AG20443 (cell line): ENCODE measurements at regions not wholly inside any gene's neighbourhood (a gene's known extent, or its start where the extent isn't known, plus 50 kb on each side); places are given as distances from the start of the nearest gene placed in this dataset.
"Not testable (repeated sequence)": the region's sequence is repeated elsewhere in the genome, so short reads cannot be mapped to it uniquely, and the experiment has no call there.

Source experiments
- DNase-seq: peaks from one replicate; pipeline ENCODE4 v3.0.0; 2012; ENCODE audit warnings: low spot score, mixed read lengths

GRCh38 chr3:34646911-34647460 is 848.6 kb downstream of the PDCD6IP start:
- DNase-seq, result no peak

DNA sequence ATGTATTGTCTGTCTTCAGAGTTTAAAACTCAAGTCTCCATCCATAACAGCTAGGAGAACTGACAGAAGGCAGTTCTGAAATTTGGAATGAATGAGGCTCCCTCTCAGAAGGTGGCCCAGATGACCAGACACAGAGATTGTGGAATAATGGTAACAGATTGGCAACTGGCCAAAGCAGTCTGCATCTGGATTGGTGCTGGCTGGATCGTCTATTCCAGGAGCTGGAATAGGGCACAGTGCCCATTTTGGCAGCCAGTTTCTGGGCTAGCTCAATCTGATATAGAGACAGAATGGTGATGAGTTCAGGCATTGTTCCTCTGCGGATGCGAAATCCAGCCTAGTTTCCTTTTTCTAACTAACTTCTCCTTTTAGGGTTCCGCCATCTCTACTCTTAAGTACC is 851.7 kb downstream of the PDCD6IP start:
- no peak for DNase-seq

DNA sequence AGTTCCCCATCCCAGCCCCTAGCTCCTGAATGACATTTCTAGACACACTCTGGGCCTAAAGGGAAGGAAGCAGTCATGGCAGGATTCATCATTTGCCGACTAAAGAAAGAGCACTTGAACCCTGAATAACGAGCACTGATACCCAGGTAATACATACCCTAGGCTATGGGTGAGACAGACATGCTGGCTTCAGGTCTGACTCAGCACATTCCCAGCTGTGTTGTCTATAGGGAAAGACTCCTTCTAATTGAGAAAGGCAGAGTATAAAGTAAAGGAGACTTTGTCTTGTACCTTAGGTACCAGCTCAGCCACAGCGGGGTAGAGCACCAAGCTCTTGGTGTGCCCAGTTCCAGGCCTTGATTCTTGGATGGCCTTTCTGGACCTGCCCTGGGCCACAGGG is 870.5 kb downstream of the PDCD6IP start:
- no peak for DNase-seq

DNA sequence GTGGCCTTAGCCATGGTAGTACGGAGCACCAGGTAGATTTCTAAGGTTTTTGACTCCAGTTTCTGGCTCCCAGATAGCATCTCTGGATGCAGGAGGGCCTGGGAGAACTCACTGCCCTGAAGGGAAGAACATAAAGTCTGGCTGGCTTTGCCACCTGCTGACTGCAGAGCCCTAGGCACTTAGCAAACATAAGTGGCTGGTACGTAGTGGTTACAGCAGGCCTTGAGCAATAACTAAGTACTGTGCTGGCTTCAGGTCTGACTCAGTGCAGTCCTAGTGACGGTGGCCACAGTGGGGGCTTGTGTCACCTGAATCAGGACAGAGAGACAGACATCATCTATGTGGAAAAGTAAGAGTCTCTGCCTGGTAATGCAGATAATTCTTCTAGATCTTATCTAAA is 871.1 kb downstream of the PDCD6IP start:
- DNase-seq, result no peak

DNA sequence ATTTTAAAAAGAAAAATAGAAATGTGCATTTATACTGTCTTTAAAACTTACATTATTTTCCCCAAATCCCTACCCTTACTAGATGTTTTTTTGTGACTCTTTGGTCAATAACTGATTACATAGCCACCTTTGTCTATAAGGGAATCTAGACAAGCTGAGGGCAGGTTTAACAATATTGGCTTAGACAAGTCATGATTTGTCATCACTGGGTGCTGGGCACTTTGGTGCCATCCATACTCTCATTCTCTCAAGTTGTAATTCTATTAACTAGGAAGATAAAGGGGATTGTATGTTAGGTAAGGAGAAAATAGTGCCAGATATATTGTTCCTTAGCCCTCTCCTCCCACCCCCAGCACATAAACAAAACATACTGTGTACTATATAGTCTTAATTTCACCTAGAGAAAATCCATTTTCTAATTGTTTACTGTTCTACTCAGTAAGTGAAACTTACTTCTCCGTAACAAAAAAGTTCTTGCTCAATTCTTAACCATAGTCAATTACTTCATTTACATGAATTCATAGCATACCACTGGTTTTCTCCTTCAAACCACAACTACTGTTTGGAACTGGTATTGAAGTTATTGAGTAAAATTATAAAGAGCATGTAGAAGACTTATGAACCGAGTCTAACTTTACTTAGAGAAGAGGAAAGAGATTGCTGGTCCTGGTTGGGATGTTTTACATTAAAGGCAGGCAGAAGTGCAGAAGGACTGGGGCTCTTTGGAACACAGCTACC is 877.1 kb downstream of the PDCD6IP start:
- no peak for DNase-seq

DNA sequence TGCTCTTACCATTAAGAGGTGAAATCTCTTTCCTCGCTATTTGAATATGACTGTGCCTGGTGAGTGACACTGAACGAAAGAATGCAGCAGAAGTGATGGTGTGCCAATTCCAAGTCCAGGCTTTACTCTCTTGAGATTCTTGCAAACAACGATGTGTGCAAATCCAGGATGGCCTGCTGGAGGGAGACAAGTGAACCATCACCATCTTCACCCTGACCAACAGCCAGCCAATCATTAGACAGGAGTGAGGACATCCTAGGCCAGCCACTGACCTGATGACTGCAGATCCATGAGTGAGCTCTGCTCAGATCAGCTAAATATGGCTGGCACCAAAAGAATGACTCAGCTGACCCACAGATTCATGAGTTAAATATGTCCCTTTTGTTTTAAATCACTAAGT is 878.0 kb downstream of the PDCD6IP start:
- no peak for DNase-seq

- DNase-seq, result no peak
Observed at GRCh38 chr3:34678575-34678974, 880.1 kb downstream of the PDCD6IP start.

DNA sequence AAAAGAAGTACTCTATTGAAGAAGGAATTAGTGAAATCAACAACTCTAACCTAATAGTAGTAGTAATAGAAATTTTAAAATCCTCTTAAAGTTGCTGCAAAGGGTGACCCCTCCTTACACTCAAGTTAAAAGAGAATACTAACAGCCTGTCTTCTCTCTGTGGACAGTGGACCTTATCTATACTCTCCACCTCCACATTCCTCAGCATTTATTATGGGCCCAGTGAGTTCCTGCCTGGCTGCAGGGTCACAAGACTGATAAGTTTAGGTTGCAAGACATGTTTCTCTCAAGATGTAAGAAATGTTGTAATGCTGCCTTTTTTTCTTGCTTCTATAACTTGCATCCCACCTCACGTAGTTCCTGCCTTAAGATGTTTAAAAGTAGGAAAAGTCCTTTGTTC is 880.6 kb downstream of the PDCD6IP start:
- DNase-seq, result not testable (repeated sequence)

DNA sequence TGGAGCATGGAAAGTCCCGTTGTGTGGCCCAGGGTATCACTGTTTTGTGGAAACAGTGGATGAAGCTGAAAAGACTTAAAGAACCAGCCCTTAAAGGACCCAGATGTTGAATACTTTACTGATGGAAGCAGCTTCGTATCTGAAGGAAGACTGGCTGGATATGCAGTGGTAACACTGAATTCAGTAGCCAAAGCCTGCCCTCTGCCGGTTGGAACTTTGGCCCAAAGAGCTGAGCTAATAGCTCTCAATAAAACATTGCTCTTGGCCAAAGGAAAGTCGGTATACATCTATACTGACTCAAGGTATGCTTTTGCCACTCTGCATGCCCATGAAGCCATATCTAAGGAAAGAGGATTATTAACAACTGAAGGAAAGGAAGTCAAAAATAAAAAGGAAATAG is 885.4 kb downstream of the PDCD6IP start:
- DNase-seq, result peak; percentile 16

- no peak for DNase-seq
Observed at GRCh38 chr3:34686541-34686940, 888.1 kb downstream of the PDCD6IP start.

DNA sequence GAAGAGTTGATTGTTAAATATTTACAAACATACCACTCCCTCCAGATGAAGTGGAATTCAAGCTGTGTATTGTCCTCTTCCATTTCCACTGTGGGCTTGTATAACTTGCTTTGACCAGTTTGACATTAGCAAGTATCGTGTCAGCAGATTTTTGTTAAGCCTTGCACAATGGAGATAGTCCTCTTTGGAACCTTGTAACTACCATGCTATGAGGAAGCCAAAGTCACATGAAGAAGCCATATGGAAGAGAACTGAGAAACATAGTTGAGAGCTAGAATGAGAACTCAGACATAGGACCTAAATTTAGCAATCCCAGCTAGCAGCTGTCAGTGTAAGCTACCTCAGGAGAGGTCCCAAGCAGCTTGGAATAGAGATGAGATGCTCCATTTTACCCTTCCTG is 889.2 kb downstream of the PDCD6IP start:
- no peak for DNase-seq

DNA sequence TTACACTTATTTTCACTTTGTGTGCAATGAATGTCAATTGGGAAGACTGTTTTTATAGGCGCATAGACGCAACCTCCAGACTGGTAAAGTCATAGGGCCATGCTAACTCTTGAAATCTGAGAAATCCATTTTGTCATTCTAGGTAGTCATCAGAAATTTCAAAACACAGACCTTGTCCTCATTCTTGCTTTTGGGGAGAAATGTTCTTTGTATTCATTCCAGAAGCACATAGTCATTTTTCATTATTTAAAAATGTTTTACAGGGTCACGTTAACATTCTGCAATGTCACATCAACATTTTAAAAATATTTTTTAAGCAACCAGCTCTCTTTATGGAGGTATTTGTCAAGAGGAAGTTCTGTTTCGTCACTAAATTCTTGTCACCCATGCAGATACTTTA is 898.4 kb downstream of the PDCD6IP start:
- no peak for DNase-seq

- no peak for DNase-seq
Observed at GRCh38 chr3:34703053-34703452, 904.6 kb downstream of the PDCD6IP start.

DNA sequence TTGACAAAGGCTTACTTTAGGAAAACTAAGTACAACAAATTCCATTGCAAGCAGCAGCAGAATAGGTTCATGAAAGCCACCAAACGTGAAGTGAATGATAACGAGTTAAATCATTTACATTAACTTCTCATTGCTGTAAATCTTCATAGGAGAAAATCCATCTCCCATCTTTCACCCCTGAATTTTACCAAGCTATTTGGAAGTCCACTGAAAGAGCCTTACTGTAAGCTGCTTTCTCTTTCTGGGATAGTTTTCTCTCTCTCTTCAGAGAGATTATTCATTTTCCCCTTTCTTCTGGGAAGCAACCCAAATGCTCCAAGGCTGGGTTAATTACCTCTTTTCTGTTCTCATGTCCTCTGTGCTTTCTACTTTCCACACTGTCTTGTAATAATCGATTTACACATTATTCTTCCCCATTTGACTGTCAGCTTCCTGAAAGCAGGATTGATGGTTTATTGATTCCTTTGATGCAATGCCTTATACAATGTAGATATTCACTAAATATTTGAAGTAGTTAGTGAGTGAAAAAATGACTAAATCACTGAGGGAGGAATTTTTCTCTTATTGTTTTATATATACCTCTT is 914.3 kb upstream of the ARPP21 start:
- no peak for DNase-seq

GRCh38 chr3:34725774-34726173 is 913.6 kb upstream of the ARPP21 start:
- no peak for DNase-seq

- no peak for DNase-seq
Observed at GRCh38 chr3:34727700-34728099, 911.6 kb upstream of the ARPP21 start.

DNA sequence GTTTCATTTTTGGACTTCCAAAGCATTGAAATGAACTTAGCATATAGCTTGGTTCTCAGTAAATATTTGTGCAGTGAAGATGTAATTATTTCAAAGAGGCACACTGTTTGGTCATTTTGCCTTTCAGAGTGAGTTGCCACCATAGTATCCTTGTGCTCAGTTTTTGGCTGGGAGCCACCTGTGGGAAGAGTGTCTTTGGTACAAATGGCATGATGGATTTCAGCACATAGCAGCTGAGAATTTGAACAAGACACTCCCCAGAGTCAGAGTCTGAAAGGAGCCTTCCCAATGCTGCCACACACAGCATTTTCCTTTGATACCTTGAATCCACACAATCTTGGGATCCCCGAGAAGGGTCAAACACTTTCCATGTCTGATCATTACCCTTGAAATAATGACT is 897.2 kb upstream of the ARPP21 start:
- no peak for DNase-seq

DNA sequence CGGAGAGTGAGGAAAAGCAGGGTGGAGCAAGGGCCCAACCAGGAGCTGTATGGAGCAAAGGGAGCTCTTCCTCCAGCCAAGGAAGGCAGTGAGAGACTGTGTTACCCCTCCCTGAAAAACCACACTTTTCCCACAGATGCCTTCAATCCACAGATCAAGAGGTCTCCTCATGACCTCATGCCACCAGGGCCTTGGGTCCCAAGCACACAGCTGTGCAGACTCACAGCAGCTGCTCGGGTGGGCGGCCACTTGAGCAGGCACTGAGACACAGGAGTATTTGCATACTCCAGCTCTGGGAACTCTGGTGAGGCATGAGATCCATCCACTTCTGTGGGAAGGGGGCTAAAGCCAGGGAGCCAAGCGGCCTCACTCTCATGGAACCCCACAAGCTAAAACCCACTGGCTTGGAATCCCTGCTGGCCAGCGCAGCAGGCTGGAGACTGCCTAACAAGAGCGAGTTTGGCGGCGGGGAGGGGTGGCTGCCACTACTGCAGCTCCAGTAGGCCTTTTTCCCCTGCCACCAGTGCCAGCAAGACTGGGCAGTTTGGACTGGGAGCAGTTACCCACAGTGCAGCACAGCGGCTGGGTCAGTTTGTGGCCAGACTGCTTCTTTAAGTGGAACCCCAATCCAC is 880.6 kb upstream of the ARPP21 start:
- DNase-seq, result no peak

DNA sequence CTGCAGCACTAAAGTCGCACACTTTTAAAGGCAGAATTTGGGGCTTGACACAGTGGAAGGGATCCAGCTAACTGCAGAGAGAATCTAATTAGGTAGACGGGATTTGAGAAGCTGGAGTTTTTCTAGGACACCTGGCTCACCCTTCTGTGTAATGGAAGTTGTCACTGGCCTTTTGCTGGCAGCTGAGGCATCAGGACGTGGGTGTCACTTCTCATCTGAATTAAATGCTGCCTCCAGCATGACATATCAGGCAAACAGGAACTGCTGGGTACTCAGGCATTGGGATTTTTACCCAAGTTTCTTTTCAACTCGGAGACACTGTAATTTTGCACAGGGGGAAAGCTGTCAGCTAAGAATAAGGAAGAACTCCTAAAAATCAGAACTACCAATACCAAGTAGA is 861.9 kb upstream of the ARPP21 start:
- DNase-seq, result no peak

GRCh38 chr3:34779092-34779491 is 860.2 kb upstream of the ARPP21 start:
- no peak for DNase-seq

GRCh38 chr3:34780294-34780693 is 859.0 kb upstream of the ARPP21 start:
- DNase-seq, result no peak

- no peak for DNase-seq
Observed at GRCh38 chr3:34780973-34781372, 858.4 kb upstream of the ARPP21 start.

DNA sequence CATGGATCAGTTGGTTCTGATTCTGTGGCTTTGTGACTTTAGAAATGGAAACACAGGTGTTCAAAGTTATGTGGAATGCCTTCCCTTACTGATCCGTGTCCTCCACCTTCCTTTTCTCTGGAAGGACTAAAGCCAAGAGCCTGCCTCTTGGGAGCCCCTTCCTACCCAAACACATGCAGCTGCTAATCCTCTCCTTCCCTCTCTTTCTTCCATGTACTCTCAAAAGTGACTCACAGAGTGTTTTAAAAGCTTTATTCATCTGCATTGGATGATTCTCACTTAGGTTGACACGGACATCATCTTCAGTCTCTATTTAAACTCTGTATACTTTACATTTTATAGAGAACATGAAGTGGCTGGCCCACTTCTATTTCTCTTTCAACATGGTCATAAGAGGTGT is 856.5 kb upstream of the ARPP21 start:
- DNase-seq, result no peak
